ENCODE measurements at regions not wholly inside any gene's neighbourhood (a gene's known extent, or its start where the extent isn't known, plus 50 kb on each side); places are given as distances from the start of the nearest gene placed in this dataset.
"Not testable (repeated sequence)": the region's sequence is repeated elsewhere in the genome, so short reads cannot be mapped to it uniquely, and the experiment has no call there.

DNA sequence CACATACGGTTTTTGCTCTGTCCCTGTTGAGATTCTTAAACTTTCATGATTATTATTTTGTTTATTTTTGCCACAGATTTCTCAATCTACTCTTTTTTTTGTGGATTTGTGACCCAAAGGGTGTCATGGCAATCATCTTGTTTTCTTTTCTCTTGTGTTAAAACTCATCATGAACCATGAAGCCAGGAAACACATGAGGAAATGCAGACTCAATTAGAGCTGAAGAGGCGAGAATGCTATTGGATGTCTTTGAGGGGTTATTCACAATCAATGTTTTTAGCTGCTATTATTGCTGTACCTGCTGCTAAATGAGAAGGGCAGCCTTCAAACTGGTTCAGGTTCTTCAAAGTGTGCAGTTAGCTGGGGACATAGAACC is 99.5 kb upstream of the MMADHC start:
- H3K27me3 ChIP-seq (ENCODE audit: control insufficient read depth, insufficient read depth, low read length): no peaks in the 10 kb centered on the region
- H3K27ac ChIP-seq (ENCODE audit: insufficient read depth, low read length): no peak overlapping the region
- H4K20me1 ChIP-seq (ENCODE audit: control insufficient read depth, extremely low read depth, insufficient read depth, low read length): no peaks in the 10 kb centered on the region
- H3K4me2 ChIP-seq (ENCODE audit: extremely low read depth, insufficient read depth, low read length): no peak overlapping the region
- H3K79me2 ChIP-seq (ENCODE audit: control insufficient read depth, insufficient read depth, low read length): no peaks in the 10 kb centered on the region
- no peaks in the 10 kb centered on the region for H3K36me3 ChIP-seq (ENCODE audit: control insufficient read depth, insufficient read depth, low read length)
- no peak for DNase-seq (ENCODE audit: low read depth in 2 of 2)
- H3K4me1 ChIP-seq (ENCODE audit: control insufficient read depth, extremely low read depth, insufficient read depth, low read length): no peaks in the 10 kb centered on the region
- no peak overlapping the region for H3K9ac ChIP-seq (ENCODE audit: insufficient read depth, low read length)
- TF ChIP-seq EZH2 (IDR thresholded peaks at IDR 0.05; ENCODE audit: low read length, missing control alignments): no peak
- TF ChIP-seq, protein P1, sequence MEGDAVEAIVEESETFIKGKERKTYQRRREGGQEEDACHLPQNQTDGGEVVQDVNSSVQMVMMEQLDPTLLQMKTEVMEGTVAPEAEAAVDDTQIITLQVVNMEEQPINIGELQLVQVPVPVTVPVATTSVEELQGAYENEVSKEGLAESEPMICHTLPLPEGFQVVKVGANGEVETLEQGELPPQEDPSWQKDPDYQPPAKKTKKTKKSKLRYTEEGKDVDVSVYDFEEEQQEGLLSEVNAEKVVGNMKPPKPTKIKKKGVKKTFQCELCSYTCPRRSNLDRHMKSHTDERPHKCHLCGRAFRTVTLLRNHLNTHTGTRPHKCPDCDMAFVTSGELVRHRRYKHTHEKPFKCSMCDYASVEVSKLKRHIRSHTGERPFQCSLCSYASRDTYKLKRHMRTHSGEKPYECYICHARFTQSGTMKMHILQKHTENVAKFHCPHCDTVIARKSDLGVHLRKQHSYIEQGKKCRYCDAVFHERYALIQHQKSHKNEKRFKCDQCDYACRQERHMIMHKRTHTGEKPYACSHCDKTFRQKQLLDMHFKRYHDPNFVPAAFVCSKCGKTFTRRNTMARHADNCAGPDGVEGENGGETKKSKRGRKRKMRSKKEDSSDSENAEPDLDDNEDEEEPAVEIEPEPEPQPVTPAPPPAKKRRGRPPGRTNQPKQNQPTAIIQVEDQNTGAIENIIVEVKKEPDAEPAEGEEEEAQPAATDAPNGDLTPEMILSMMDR (conservative IDR thresholded peaks at IDR 0.05 in 1 of 2, IDR thresholded peaks at IDR 0.05 in 1 of 2; ENCODE audit: low read depth in 1 of 2, low read length in 2 of 2): no peak
- H3K9me3 ChIP-seq (ENCODE audit: control insufficient read depth, insufficient read depth, low read depth, low read length): no peaks in the 10 kb centered on the region
- H2AFZ ChIP-seq (ENCODE audit: low read length): no peak overlapping the region
- H3K4me3 ChIP-seq (replicated peaks in 1 of 4; ENCODE audit: control extremely low read depth in 1 of 4, insufficient read depth in 1 of 4, low read depth in 3 of 4, low read length in 4 of 4): no peak overlapping the region

DNA sequence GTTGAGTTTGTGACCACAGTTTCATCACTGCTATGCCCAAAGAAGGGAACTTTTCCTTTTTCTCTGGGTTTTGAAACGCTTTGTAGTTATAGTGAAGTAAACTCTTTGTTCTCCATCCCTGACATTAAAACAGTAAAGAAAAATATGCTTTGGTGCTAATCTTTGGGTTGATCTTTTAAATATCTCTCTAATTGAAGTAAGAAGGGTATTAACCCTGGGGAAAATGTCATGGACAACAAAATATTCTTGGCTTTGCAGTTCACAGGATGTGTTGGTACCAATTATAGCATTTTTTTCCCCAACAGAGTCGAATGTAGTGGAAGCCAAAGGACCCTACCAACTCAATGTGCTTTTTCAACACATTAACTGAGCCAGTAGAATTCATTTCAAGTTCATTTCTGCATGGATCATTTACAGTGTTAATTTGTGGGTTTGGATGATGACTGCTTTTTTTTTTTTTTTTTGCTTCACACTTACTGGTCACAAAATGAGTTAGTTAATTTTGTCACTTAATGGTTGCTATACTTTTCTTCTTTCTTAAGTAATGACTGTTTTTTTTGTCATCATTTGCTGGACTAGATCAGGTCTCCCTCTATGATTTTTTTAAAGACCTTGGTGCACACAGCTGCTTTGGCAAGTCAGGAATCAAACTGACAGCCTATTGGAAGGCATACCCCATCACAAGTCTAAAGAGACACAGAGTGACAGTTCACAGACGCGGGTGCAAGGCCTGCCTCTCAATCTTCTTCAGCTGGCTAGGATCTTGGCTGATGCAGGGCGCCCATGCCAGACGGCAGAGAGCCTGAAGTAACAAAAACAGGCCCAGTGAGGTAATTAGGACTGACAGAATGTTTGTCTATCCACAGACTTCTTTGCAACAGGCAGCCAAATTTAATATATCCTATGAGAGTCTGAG is 98.8 kb upstream of the MMADHC start:
- no peak overlapping the region for H3K9ac ChIP-seq (ENCODE audit: insufficient read depth, low read length)
- H3K4me3 ChIP-seq (replicated peaks in 1 of 4; ENCODE audit: control extremely low read depth in 1 of 4, insufficient read depth in 1 of 4, low read depth in 3 of 4, low read length in 4 of 4): no peak overlapping the region
- no peaks in the 10 kb centered on the region for H3K79me2 ChIP-seq (ENCODE audit: control insufficient read depth, insufficient read depth, low read length)
- no peaks in the 10 kb centered on the region for H3K27me3 ChIP-seq (ENCODE audit: control insufficient read depth, insufficient read depth, low read length)
- H2AFZ ChIP-seq (ENCODE audit: low read length): no peak overlapping the region
- no peaks in the 10 kb centered on the region for H3K36me3 ChIP-seq (ENCODE audit: control insufficient read depth, insufficient read depth, low read length)
- H3K27ac ChIP-seq (ENCODE audit: insufficient read depth, low read length): no peak overlapping the region
- no peak for TF ChIP-seq EZH2 (IDR thresholded peaks at IDR 0.05; ENCODE audit: low read length, missing control alignments)
- TF ChIP-seq, protein P1 (conservative IDR thresholded peaks at IDR 0.05 in 1 of 2, IDR thresholded peaks at IDR 0.05 in 1 of 2; ENCODE audit: low read depth in 1 of 2, low read length in 2 of 2): no peak
- DNase-seq (ENCODE audit: low read depth in 2 of 2): no peak
- no peaks in the 10 kb centered on the region for H3K4me1 ChIP-seq (ENCODE audit: control insufficient read depth, extremely low read depth, insufficient read depth, low read length)
- H3K4me2 ChIP-seq (ENCODE audit: extremely low read depth, insufficient read depth, low read length): no peak overlapping the region
- H3K9me3 ChIP-seq (ENCODE audit: control insufficient read depth, insufficient read depth, low read depth, low read length): no peaks in the 10 kb centered on the region
- no peaks in the 10 kb centered on the region for H4K20me1 ChIP-seq (ENCODE audit: control insufficient read depth, extremely low read depth, insufficient read depth, low read length)

DNA sequence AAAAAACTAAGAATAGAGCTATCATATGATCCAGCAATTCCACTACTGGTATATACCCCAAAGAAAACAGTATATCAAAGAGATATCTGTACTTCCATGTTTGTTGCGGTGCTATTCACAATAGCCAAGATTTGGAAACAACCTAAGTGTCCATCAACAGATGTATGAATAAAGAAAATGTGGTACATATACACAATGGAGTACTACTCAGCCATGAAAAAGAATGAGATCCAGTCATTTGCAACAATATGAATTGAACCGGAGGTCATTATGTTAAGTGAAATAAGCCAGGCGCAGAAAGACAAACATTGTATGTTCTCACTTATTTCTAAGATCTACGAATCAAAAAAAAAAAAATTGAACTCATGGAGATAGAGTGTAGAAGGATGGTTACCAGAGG is 97.8 kb upstream of the MMADHC start:
- H3K4me2 ChIP-seq (ENCODE audit: extremely low read depth, insufficient read depth, low read length); H3K27ac ChIP-seq (ENCODE audit: insufficient read depth, low read length); H3K4me1 ChIP-seq (ENCODE audit: control insufficient read depth, extremely low read depth, insufficient read depth, low read length); H3K9me3 ChIP-seq (ENCODE audit: control insufficient read depth, insufficient read depth, low read depth, low read length); H3K4me3 ChIP-seq (replicated peaks in 1 of 4; ENCODE audit: control extremely low read depth in 1 of 4, insufficient read depth in 1 of 4, low read depth in 3 of 4, low read length in 4 of 4); DNase-seq (ENCODE audit: low read depth in 2 of 2); H3K36me3 ChIP-seq (ENCODE audit: control insufficient read depth, insufficient read depth, low read length); H2AFZ ChIP-seq (ENCODE audit: low read length); H4K20me1 ChIP-seq (ENCODE audit: control insufficient read depth, extremely low read depth, insufficient read depth, low read length); H3K79me2 ChIP-seq (ENCODE audit: control insufficient read depth, insufficient read depth, low read length); H3K9ac ChIP-seq (ENCODE audit: insufficient read depth, low read length); H3K27me3 ChIP-seq (ENCODE audit: control insufficient read depth, insufficient read depth, low read length): not testable (repeated sequence)

Measured in fibroblast of lung (primary cell).